Right renal pelvis (tissue), 4 donors: ENCODE measurements at regions not wholly inside any gene's neighbourhood (a gene's known extent, or its start where the extent isn't known, plus 50 kb on each side); places are given as distances from the start of the nearest gene placed in this dataset.
A peak's percentile ranks its signal among the peaks of the same experiment; 100 is the strongest.

ENCODE experiments used
- DNase-seq, 4 donors: peaks; one replicate each; pipeline ENCODE4 v3.0.0-alpha.2; 2013; ENCODE audit warnings: low read depth in 4 of 4, low spot score in 3 of 4, missing footprints in 1 of 4

- DNase-seq: no peak
Observed at GRCh38 chr6:48835421-48835958, 627.6 kb downstream of the MMUT start.

DNA sequence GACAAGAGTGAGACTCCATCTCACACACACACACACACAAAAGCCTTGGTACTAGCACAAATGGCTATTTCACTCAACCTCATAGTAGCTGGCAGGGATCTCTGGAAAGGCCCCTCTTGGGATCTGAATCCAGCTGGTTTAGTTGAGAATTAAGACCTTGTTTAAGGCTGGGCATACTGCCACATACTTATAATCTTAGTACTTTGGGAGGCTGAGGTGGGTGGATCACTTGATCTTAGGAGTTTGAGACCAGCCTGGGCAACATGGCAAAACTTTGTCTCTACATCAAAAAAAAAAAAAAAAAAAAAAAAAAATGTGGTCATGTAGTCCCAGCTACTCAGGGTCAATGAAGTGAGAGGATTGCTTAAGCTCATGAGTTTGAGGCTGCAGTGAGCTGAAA, 628.3 kb downstream of the MMUT start:
- no peak for DNase-seq

GRCh38 chr6:48833916-48834315, 629.1 kb downstream of the MMUT start:
- no peak for DNase-seq

DNA sequence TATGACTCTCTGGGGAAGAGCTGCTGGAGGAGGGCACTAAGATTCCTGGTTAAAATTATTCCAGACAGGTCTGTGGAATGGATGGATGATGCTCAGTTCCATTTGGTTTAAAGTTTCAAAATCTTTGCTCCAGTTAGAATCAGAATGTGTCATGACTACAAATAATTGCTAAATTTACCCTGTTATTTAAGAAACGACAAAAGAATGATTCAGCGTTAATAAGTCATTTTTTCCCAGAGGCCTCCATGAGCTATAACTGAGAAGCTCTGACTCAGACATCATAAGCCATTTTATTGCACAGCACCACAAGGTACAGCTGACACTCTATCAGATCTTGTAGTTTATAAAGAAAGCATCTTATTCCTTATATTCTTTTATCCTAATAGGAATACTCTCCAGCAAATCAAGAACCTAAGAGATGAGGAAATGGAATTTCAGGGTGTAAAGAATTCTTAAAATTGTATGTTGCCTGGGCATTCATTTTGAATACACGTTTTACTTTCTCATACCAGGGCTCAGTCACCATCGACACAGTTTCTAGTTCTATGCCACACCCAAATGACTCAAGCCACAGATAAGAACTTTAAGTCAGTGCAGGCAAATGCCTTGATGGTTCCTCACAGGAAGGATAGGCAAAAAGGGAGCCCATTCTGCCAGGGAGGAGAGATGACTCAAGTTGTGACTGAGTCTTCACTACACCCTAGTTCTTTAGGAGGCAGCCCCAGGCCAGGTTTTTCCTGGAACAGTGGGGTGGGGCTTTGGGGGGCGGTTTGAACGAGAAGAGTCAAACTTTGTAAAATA, 636.0 kb downstream of the MMUT start:
- no peak for DNase-seq

DNA sequence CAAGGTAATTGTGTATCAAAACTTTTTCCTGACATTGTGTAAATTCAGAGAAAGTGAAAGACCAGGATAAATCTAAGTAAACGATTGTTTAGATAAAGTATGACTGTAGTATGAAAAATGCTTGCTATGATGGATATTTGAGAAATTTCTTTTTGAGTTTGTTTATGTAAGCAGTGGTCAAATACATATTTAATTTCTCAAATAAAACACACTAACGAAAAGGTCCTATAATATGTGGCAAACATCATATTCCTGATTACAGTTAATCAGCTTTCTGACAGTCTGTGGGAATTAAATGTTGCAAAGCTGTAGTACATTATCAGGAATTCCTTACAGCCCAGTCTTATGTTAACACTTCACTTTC, 636.9 kb downstream of the MMUT start:
- DNase-seq: no peak

- no peak for DNase-seq
Observed at GRCh38 chr6:48825501-48826151, 637.4 kb downstream of the MMUT start.

GRCh38 chr6:48818052-48818412, 645.0 kb downstream of the MMUT start:
- DNase-seq: no peak

DNA sequence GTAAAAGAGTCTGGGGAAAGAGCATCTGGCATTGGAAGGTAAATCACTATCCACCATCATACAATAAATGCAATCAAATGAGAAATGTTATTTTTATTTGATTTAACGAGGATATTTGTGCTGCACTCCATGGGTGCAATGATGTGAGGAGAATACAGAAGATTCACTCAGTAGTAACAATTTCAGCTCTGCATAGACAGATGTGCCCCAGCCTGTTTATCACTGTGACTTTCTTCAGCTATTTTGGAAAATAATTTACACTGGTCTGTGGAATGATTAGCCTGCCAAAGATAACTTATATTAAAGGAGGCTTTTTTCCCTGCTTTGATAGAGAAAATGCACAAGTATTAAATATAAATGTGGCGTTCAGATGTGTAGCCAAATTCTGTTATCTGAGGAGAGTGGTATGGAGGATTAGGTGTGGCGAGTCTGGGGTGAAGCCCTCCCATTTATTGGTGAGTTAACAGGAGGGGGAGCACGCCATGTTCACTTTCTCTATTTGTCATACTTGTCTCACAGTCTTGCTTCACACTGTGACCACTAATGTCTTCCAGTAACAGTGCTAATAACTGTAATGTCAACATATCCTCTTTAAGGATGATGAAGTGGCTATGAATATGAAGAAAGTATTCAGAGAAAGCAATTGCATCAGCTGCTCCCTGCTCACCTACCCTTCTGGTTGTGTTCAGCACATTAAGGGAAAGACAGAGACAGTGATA, 645.6 kb downstream of the MMUT start:
- DNase-seq: no peak

- DNase-seq: no peak
Observed at GRCh38 chr6:48814957-48815356, 648.1 kb downstream of the MMUT start.

DNA sequence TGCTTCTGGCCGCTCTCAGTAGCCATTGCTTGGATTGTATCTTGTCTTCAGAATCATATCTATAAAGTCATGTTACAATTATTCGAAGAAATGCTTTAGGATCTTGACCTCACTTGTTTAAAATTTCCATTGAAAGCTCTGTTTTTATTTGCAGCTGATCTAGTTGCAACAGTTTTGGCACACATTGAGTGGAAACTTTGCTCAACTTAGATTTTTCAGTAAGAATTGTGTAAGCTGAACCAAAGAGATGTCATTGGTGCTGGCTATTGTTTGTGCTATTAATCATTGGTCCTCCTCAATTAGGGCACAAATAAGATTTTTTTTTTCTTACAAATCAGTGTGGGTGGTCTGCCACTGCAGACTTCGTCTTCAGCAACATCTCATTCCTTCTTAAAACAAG, 649.2 kb downstream of the MMUT start:
- DNase-seq: no peak

DNA sequence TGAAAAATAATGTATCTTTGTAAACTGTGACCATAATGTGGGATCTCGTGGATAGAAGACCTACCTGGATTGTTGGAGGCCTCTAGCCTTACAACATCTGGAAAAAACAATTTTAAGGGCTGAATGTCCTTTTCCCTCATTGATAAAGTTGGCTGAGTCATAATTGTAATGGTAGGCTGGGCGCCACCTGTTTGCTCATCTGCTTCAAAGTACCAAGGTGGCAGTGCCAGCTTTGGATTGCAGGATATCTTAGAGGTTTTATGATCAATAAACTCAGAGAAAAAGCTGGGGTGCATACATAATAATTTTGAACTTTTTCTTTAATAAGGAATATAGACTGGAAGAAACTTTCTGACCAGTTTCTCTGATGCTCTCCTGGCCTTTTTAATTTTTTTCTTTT, 653.4 kb downstream of the MMUT start:
- DNase-seq: no peak

- no peak for DNase-seq
Observed at GRCh38 chr6:48809245-48809644, 653.8 kb downstream of the MMUT start.

DNA sequence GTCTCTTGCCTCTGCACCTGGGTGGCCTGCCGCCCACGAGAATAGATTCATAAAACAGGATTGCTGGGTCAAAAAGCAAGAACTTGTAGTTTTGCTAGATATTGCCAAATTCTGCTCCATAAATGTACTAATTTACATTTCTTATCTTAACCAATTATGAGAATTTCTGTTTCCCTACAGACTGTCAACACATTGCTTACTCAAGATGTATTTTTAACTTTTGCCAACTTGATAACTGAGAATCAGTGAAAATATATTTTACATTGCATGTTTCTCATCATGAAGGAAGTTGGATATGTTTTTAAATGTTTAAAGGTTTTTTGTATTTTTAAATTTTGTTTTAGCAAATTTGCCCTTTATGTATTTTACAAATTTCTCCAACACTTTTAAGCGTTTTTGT, 664.8 kb downstream of the MMUT start:
- DNase-seq: no peak

DNA sequence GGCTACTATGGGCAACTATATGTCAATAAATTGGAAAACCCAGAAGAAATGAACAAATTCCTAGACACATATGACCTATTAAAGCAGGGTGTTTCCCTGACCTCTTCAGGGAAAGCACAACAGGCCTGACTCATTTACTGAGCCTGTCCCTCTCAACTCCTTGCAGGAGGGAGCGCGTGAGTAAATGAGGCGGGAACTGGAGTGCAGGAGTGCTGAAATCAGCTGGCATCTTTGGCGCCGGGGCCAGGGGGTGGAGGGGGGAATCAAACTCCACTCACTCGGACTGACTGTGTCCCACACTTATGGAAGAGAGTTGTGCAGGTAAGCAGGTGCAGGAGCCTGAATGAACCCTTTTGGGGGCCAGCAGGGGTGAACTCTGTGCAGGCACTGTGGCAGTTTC, 671.2 kb upstream of the PTCHD4 start:
- no peak for DNase-seq

- no peak for DNase-seq
Observed at GRCh38 chr6:48777411-48777810, 666.4 kb upstream of the PTCHD4 start.

DNA sequence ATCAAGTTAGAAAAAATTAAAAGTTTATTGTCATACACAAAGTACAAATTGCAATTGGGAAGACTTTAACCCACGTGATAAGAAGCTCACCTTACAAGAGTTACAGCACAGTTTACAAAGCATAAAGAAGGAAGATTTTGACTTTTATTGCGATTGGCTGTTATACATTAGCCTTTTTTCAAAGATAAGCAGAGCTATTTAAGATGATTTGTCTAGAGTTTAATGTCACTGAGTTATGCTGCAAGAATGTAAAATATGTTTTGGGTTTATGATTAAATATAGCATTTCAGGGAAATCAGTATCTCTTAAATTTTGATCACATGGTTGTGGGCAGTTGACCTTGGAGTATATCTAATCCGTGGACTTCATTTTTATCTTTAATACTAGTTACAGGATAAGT, 664.2 kb upstream of the PTCHD4 start:
- no peak for DNase-seq

GRCh38 chr6:48774276-48774675, 663.3 kb upstream of the PTCHD4 start:
- no peak for DNase-seq

- no peak for DNase-seq
Observed at GRCh38 chr6:48766349-48766748, 655.4 kb upstream of the PTCHD4 start.

DNA sequence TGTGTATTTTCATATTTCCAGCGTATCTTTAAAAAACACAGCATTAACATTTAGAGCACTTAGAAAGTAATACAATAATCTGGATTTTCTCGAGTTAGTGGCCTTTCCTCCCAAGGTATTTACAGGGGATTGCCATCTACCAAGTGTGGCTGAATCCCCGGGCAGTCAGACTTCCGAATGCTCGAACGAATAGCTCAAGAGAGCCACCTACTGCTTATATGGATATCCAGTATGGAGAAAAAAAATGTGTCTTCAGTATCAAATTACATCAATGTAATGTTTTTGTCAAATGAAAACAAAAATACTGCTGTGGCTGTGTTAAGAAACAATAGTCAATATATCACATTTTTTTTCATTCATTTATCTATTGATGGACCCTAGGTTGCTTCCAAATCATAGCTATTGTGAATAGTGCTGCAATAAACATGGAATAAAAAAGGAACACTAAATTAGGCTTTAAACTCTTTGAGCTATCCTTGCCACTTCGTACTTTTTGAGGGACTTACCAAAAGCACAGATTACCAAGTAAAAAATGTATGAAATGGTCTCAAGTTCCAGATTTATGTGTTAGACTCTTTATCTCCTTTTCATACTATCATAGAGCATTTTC, 654.5 kb upstream of the PTCHD4 start:
- peak; percentile 29 to 53 (median 47) for DNase-seq

DNA sequence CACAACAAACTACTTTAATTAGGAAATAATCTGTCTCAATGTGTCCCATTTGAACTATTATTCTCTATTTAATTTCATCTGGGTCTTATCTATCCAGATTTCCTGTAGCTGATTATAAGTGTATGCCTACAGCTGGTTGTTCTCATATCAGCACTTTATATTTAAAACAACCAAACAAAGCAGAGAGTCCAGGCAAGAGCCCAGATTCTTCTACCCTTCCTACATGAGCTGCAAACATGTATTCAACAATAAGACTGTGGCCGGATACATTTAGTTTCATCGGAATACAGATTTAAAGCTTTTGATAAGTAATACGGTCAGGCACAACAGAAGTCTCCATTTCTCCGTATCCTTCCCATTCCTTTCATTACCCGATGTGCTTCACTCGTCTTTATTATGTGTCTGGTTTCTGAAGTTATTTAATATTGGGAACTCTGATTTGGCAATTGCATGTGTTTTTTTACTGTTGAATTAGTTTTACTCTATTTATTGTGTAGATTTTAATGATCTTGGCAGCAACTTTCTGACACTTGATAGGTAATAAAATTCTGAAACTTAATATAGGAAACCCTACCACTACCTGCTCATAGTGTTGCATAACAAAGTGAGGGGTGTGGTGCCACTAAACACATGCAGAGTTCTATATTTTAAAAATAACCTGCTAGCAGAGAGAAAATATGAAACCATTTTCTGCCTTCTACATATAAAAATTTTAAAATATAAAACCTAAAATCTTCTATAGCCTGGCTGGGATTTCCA, 653.5 kb upstream of the PTCHD4 start:
- no peak for DNase-seq

GRCh38 chr6:48757661-48758060, 646.7 kb upstream of the PTCHD4 start:
- no peak for DNase-seq
